Astrocyte (in vitro differentiated cells and primary cell): ENCODE measurements at regions not wholly inside any gene's neighbourhood (a gene's known extent, or its start where the extent isn't known, plus 50 kb on each side); places are given as distances from the start of the nearest gene placed in this dataset.

Source experiments
- EZH2 ChIP-seq: IDR thresholded peaks from 2 replicates; pipeline ENCODE4 v1.6.1; 2012; ENCODE audit warnings: mild to moderate bottlenecking, low read length, inconsistent platforms; ENCODE audit not compliant: insufficient read depth
- TF ChIP-seq, protein P1 (sequence below): IDR thresholded peaks from 2 replicates; pipeline ENCODE4 v1.5.1; 2011; ENCODE audit warnings: low read depth, mild to moderate bottlenecking, inconsistent platforms, low read length, moderate library complexity; ENCODE audit not compliant: insufficient read depth

GRCh38 chrX:131746491-131746968 is 202.7 kb downstream of the OR13H1 start:
- TF ChIP-seq, protein P1, sequence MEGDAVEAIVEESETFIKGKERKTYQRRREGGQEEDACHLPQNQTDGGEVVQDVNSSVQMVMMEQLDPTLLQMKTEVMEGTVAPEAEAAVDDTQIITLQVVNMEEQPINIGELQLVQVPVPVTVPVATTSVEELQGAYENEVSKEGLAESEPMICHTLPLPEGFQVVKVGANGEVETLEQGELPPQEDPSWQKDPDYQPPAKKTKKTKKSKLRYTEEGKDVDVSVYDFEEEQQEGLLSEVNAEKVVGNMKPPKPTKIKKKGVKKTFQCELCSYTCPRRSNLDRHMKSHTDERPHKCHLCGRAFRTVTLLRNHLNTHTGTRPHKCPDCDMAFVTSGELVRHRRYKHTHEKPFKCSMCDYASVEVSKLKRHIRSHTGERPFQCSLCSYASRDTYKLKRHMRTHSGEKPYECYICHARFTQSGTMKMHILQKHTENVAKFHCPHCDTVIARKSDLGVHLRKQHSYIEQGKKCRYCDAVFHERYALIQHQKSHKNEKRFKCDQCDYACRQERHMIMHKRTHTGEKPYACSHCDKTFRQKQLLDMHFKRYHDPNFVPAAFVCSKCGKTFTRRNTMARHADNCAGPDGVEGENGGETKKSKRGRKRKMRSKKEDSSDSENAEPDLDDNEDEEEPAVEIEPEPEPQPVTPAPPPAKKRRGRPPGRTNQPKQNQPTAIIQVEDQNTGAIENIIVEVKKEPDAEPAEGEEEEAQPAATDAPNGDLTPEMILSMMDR, result no peak
- TF ChIP-seq EZH2, result no peak
